HT-29 (cell line): ENCODE measurements at regions not wholly inside any gene's neighbourhood (a gene's known extent, or its start where the extent isn't known, plus 50 kb on each side); places are given as distances from the start of the nearest gene placed in this dataset.
"Not testable (repeated sequence)": the region's sequence is repeated elsewhere in the genome, so short reads cannot be mapped to it uniquely, and the experiment has no call there.

Experiments used
- DNase-seq: peaks from one replicate; pipeline ENCODE4 v3.0.0-alpha.2; 2015; ENCODE audit warnings: low spot score

- not testable (repeated sequence) for DNase-seq
Observed at GRCh38 chr9:67307109-67307508, 314.8 kb upstream of the SPATA31A3 start.

- DNase-seq: not testable (repeated sequence)
Observed at GRCh38 chr9:67288797-67289196, 296.4 kb upstream of the SPATA31A3 start.

- DNase-seq: not testable (repeated sequence)
Observed at GRCh38 chr9:67288117-67288735, 295.9 kb upstream of the SPATA31A3 start.

- DNase-seq: not testable (repeated sequence)
Observed at GRCh38 chr9:67284299-67284698, 291.9 kb upstream of the SPATA31A3 start.

- DNase-seq: not testable (repeated sequence)
Observed at GRCh38 chr9:67281574-67281973, 289.2 kb upstream of the SPATA31A3 start.

GRCh38 chr9:67269692-67270091 is 277.3 kb upstream of the SPATA31A3 start:
- not testable (repeated sequence) for DNase-seq

GRCh38 chr9:67257894-67258293 is 265.5 kb upstream of the SPATA31A3 start:
- not testable (repeated sequence) for DNase-seq

- not testable (repeated sequence) for DNase-seq
Observed at GRCh38 chr9:67248967-67249366, 256.6 kb upstream of the SPATA31A3 start.

- DNase-seq: not testable (repeated sequence)
Observed at GRCh38 chr9:67212073-67212472, 219.7 kb upstream of the SPATA31A3 start.

GRCh38 chr9:67210842-67211241 is 218.5 kb upstream of the SPATA31A3 start:
- not testable (repeated sequence) for DNase-seq

GRCh38 chr9:67208831-67209437 is 216.6 kb upstream of the SPATA31A3 start:
- DNase-seq: not testable (repeated sequence)

GRCh38 chr9:67196135-67196534 is 203.8 kb upstream of the SPATA31A3 start:
- not testable (repeated sequence) for DNase-seq

GRCh38 chr9:67195357-67195756 is 203.0 kb upstream of the SPATA31A3 start:
- DNase-seq: not testable (repeated sequence)

GRCh38 chr9:67179185-67179584 is 186.8 kb upstream of the SPATA31A3 start:
- not testable (repeated sequence) for DNase-seq

- not testable (repeated sequence) for DNase-seq
Observed at GRCh38 chr9:67175167-67175566, 182.8 kb upstream of the SPATA31A3 start.

GRCh38 chr9:67171721-67172120 is 179.4 kb upstream of the SPATA31A3 start:
- not testable (repeated sequence) for DNase-seq

- DNase-seq: not testable (repeated sequence)
Observed at GRCh38 chr9:67168530-67169157, 176.3 kb upstream of the SPATA31A3 start.

- DNase-seq: not testable (repeated sequence)
Observed at GRCh38 chr9:67166335-67166734, 174.0 kb upstream of the SPATA31A3 start.

GRCh38 chr9:67162827-67163226 is 170.5 kb upstream of the SPATA31A3 start:
- DNase-seq: not testable (repeated sequence)

GRCh38 chr9:67155218-67155617 is 162.9 kb upstream of the SPATA31A3 start:
- DNase-seq: not testable (repeated sequence)

- not testable (repeated sequence) for DNase-seq
Observed at GRCh38 chr9:67153501-67153900, 161.2 kb upstream of the SPATA31A3 start.

GRCh38 chr9:67142392-67143107 is 150.2 kb upstream of the SPATA31A3 start:
- DNase-seq: not testable (repeated sequence)
